ENCODE measurements at regions not wholly inside any gene's neighbourhood (a gene's known extent, or its start where the extent isn't known, plus 50 kb on each side); places are given as distances from the start of the nearest gene placed in this dataset.
A peak's percentile ranks its signal among the peaks of the same experiment; 100 is the strongest.

DNA sequence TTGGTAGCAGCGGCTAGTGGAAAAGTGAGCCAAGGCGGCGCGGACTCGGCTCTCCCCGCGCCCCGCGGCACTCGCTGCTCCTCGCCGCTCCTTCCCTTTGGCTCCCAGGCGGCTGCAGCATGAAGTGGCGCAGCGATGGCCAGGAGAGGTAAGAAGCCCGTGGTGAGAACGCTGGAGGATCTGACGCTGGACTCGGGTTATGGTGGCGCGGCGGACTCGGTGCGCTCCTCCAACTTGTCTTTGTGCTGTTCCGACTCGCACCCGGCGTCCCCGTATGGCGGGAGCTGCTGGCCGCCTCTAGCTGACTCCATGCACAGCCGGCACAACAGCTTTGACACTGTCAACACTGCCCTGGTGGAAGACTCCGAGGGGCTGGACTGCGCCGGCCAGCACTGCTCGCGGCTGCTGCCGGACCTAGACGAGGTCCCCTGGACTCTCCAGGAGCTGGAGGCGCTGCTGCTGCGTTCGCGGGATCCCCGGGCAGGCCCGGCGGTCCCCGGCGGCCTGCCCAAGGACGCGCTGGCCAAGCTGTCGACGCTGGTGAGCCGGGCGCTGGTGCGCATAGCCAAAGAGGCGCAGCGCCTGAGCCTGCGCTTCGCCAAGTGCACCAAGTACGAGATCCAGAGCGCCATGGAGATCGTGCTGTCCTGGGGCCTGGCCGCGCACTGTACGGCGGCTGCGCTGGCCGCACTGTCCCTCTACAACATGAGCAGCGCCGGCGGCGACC is 225.6 kb upstream of the CRY1 start:
- DNase-seq (ENCODE audit: extremely low read depth in 1 of 2, low read depth in 1 of 2), result no peak

GRCh38 chr12:107319533-107320032 is 226.2 kb upstream of the CRY1 start:
- no peak for DNase-seq (ENCODE audit: extremely low read depth in 1 of 2, low read depth in 1 of 2)

- peak in 1 of 2 donors; percentile 53 for DNase-seq (ENCODE audit: extremely low read depth in 1 of 2, low read depth in 1 of 2)
These were observed 226.9 kb upstream of the CRY1 start for GRCh38 chr12:107320033-107320928.

DNA sequence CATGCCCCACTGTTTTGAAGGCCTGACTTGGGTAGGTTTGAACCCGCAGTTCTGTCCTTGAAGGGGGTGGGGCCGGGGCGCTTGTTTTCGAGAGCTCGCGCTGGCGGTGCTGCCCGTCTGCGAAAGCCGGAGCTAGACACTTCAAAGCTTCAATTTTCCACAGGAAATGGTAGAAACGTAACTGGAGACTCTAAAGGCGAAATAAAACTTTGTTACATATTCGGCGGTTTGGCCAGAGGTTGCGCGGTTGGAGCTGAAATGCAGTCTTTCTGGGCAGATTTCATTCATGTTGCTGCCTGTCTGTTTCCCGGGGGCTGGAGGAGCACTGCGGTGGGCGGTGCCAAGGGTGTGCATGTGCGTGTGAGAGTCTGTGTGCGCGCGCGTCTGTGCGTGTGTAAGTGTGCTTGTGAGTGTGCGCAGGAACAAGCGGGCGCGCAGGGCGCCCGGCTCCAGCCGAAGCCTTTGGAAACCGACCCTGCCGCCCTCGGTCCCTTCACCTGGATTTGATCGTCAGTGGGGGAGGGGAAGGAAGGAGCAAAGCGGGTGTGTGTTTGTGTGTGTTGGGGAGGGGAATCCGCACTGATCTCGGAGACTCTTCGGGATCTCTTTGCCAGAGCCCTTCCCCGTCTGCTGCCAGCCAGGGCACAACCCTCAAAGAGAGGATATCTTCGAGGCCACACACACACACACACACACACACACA is 227.7 kb upstream of the CRY1 start:
- DNase-seq (ENCODE audit: extremely low read depth in 1 of 2, low read depth in 1 of 2), result peak; percentile 47 to 70

- no peak for DNase-seq (ENCODE audit: extremely low read depth in 1 of 2, low read depth in 1 of 2)
These were observed 228.7 kb upstream of the CRY1 start for GRCh38 chr12:107322063-107322462.

GRCh38 chr12:107325075-107325608 is 231.8 kb upstream of the CRY1 start:
- no peak for DNase-seq (ENCODE audit: extremely low read depth in 1 of 2, low read depth in 1 of 2)

DNA sequence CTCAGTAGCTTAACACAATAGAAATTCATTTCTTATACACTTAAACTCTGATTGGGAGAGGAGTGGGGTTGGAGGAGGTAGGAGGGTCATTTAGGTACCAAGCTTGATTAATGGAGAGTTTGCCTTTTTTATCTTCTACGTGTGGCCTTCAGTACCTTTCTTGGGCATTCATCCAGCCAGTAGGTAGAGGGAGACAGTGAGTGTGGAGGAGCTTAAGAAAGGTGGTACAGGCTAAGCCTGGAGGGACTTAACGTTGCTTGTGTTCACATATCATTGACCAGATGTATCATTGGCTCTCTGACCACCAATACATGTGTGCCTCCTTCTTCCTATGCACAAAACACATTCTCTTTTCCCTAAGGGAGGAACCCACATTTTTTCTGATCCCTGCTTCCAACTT is 232.9 kb upstream of the CRY1 start:
- DNase-seq (ENCODE audit: extremely low read depth in 1 of 2, low read depth in 1 of 2), result no peak

DNA sequence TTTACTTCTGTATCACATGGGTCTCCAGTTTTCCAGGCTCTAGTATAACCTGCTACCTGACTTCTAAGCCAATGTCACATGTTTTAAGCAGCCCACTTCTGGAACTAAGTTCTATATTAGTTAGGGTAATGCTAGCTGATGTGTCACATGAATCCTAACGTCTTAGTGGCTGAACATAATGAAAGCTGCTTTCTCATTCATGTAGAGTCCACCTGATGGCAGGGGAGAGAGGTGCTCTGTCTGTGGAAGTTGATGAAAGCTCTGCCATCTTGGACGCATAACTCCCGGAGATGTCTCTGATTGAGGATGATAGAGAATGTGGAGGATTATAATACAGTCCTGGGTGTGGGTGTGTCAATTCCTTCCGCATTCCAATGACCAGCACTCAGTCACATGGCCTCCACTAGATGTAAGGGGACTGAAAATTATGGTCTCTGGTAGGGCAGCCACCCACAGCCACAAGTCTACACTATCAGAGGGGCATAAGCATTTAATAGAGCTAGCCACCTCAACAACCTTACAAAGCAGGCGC is 234.4 kb upstream of the CRY1 start:
- DNase-seq (ENCODE audit: extremely low read depth in 1 of 2, low read depth in 1 of 2), result no peak

DNA sequence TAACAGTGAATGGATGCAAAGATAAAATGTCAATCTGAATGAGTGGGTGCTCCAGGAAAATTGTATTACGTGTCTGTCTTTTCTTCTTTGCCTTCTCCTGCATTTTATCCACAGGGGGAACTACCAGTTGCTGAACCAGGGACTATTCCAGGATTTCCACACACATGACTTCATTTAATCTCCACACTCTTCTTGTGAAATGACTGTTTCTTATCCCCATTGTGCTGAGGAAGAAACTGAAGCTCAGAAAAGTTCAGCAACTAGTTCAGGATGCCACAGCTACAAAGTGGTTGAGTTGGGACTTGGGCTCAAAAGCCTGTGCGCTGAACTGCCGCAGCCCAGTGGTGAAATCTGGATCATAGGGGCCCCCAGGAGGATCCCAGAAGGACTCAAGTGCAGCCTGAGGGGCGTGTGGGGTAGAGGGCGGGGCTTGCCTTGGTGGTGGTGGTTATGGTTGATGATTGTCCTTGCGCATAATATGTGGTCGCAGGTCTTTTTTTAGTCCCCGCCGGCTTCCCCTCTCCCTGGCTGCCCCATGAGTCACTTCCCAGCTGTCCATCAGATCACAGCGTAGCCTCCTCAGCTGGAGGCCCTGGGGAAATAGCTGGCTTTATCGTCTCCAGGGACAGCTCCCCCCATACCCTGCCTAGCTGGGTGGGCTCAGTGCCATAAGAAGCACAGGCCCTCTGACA is 235.2 kb upstream of the CRY1 start:
- no peak for DNase-seq (ENCODE audit: extremely low read depth in 1 of 2, low read depth in 1 of 2)

- no peak for DNase-seq (ENCODE audit: extremely low read depth in 1 of 2, low read depth in 1 of 2)
These were observed 236.4 kb upstream of the CRY1 start for GRCh38 chr12:107329569-107330324.

DNA sequence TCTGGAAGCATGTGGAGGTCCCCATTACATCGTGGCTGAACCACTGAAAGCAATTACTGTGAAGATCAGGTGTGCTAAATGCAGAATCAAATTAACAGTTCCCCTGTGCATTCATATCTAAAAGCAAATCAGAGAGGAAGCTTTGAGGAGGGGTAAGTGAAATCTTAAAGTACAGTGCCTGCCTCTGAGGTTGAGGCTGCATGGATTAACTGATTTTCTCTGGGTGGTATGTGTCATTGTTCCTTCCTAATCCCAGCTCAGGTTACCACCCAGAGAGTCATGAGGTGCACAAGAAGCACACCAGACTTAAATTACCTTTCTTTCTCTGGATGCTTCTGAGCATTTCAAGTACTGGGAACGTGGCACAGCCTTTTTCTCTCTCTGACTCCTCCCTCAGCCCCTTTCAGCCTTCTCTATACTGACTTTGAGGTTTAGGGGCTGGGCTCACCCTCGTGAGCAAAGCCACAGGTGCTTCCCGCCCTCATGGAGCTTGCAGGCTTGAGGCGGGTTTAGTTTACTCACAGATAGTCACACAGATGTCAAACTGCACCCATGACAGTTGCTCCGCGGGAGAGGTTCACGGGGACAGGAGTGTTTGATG is 237.6 kb upstream of the CRY1 start:
- no peak for DNase-seq (ENCODE audit: extremely low read depth in 1 of 2, low read depth in 1 of 2)

DNA sequence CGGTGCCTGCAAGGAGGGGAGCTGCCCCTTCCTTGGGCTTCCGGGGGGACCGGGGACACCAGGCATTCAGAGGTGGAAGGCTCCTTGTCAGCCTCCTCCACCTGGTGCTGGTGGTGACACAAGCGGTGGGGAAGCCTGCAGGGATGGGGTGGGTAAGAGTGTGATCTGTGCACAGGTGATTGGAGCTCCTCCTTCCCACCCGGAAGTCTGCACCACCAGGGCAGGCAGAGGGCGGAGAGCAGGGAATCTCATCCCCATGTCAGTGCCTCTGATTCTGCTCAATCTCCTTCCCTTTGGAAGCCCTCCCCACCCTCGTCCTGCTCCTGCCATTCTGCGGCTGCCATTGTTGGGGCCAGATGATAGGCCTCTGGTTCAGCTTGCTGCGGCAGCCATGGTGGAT is 238.1 kb upstream of the CRY1 start:
- DNase-seq (ENCODE audit: extremely low read depth in 1 of 2, low read depth in 1 of 2), result no peak

DNA sequence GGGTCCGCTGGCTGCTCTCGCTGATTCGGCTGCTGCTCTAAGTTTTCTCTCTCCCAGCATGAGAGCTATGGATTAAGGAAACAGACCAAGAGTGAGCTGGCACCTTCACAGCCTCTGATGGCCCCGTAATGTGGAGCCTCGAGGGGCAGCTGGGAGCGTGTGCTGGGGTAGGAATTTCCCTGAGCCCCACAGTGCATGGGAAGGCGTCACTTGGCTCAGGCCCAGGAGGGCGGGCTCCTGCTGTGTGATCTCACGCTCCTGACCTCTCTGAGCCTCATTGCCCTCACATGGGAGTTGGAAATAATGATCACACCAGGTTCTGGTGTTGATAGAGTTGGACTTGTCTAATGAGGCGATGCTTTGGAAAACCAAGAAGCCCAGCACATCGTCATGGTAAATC is 238.6 kb upstream of the CRY1 start:
- DNase-seq (ENCODE audit: extremely low read depth in 1 of 2, low read depth in 1 of 2), result no peak

- no peak for DNase-seq (ENCODE audit: extremely low read depth in 1 of 2, low read depth in 1 of 2)
These were observed 239.4 kb upstream of the CRY1 start for GRCh38 chr12:107332743-107333142.

- no peak for DNase-seq (ENCODE audit: extremely low read depth in 1 of 2, low read depth in 1 of 2)
These were observed 242.6 kb upstream of the CRY1 start for GRCh38 chr12:107335802-107336570.

- DNase-seq (ENCODE audit: extremely low read depth in 1 of 2, low read depth in 1 of 2), result no peak
These were observed 243.3 kb upstream of the CRY1 start for GRCh38 chr12:107336695-107337094.

DNA sequence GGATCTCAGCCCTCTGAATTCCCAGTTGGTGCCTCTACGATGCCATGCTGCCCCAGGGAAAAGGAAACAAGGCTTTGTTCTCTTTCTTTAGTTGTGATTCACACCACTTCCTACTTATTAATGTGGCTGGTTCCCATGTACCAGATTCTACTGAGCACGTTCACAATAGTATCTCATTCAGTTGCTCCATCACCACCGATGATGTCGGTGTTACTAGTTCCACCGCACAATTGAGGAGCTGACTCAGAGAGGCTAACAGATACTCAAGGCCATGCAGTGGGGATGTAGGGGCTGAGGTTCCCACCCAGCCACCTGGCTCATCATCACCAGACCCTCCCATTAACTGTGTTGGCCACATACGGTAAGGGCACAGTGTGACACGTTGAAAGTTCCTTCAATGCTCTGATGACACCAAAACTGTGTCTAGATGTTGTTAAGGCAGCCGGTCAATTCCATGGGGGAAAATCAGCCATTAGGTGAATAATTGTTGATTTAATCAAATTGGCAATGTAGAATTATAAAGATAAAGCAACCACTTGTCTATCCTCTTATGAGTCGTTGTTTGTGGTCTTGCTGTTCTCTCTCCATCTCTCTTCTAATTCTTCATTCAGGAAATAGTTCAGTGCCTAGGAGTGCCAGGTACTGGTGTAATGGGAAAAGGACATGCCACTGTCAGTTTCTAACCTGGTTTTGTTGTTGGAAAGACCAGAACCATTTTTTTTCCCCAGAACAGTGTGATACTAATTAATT is 244.2 kb upstream of the CRY1 start:
- DNase-seq (ENCODE audit: extremely low read depth in 1 of 2, low read depth in 1 of 2), result no peak

DNA sequence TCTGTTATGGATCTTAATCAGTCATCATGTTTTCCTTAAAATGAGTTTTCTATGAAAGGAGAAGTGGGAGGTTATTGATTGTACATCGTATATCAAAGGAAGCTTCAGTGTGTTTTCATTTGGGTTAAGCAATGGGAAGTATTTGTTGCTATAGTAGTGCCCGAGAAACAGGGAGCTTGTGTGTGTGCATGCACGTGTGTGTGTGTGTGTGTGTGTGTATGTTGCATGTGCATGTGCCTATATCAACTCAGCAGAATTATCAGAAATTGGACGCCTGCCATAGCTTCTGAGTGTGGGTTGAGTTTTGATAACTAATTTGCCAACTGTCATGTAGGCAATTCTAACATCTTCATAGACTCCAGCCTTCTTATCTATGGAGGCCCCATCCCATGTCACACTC is 246.1 kb upstream of the CRY1 start:
- no peak for DNase-seq (ENCODE audit: extremely low read depth in 1 of 2, low read depth in 1 of 2)

Measured in activated CD8-positive, alpha-beta memory T cell treated with anti-CD3 and anti-CD28 coated beads for 1 hour (primary cell).